Natural killer cell (primary cell): ENCODE measurements at regions not wholly inside any gene's neighbourhood (a gene's known extent, or its start where the extent isn't known, plus 50 kb on each side); places are given as distances from the start of the nearest gene placed in this dataset.

Experiments used
- ATAC-seq, 3 donors: fragments of 150-1000 bp in 2 of 3; fragments of 200-7000 bp in 1 of 3; cut with Tn5 transposase; 1 replicate in 1 of 3; 2 replicates in 2 of 3; pipeline ENCODE4 v1.10.0; 2021; ENCODE audit warnings: mild to moderate bottlenecking in 2 of 3, moderate library complexity in 2 of 3
- DNase-seq, 2 donors: peaks; one replicate each; pipeline versions ENCODE4 v3.0.0 to v3.0.0-alpha.2; 2013 to 2021; ENCODE audit warnings: mixed read lengths in 1 of 2
- H3K27ac ChIP-seq: one replicate; pipeline ENCODE4 v1.5.1; 2013; ENCODE audit warnings: mild to moderate bottlenecking, low read length
- H3K27me3 ChIP-seq: one replicate; pipeline ENCODE4 v1.6.1; 2013; ENCODE audit warnings: low read length; ENCODE audit not compliant: control insufficient read depth, insufficient read depth
- H3K36me3 ChIP-seq: one replicate; pipeline ENCODE4 v1.6.1; 2013; ENCODE audit warnings: low read length; ENCODE audit not compliant: control insufficient read depth, insufficient read depth
- H3K4me1 ChIP-seq: one replicate; pipeline ENCODE4 v1.6.1; 2013; ENCODE audit warnings: low read length; ENCODE audit not compliant: control insufficient read depth, insufficient read depth
- H3K4me3 ChIP-seq: one replicate; pipeline ENCODE4 v1.5.1; 2013; ENCODE audit warnings: low read length
- H3K9me3 ChIP-seq: one replicate; pipeline ENCODE4 v1.6.1; 2013; ENCODE audit warnings: low read length; ENCODE audit not compliant: control insufficient read depth, insufficient read depth
- H3K27ac Mint-ChIP-seq, 2 donors: one replicate each; pipeline ENCODE4 v1.8.0; 2022; ENCODE audit warnings: mild to moderate bottlenecking in 2 of 2, mixed read lengths in 2 of 2, moderate library complexity in 1 of 2
- H3K27me3 Mint-ChIP-seq, 2 donors: one replicate each; pipeline ENCODE4 v1.8.0; 2022; ENCODE audit warnings: low read depth in 2 of 2, mixed read lengths in 2 of 2
- H3K36me3 Mint-ChIP-seq: one replicate; pipeline ENCODE4 v1.8.0; 2022; ENCODE audit warnings: mixed read lengths
- H3K4me1 Mint-ChIP-seq, 2 donors: one replicate each; pipeline ENCODE4 v1.8.0; 2022; ENCODE audit warnings: mixed read lengths in 2 of 2
- H3K4me3 Mint-ChIP-seq: one replicate; pipeline ENCODE4 v1.8.0; 2022; ENCODE audit warnings: mild to moderate bottlenecking, moderate library complexity, mixed read lengths
- H3K9me3 Mint-ChIP-seq, 2 donors: one replicate each; pipeline ENCODE4 v1.8.0; 2022; ENCODE audit warnings: mixed read lengths in 2 of 2
- CTCF ChIP-seq: fragments of 200-600 bp; IDR thresholded peaks from one replicate; pipeline ENCODE4 v1.8.0; 2022; ENCODE audit warnings: antibody characterized with exemption
- WGBS: methylation state at CpG from one replicate; pipeline ENCODE4 v1.1.7; 2013; ENCODE audit warnings: missing lambda C conversion rate; ENCODE audit not compliant: insufficient coverage; 5-methylcytosine and 5-hydroxymethylcytosine counted together
- intact Hi-C: fragments of 100-400 bp; cut with micrococcal nuclease; formaldehyde crosslinking; loops from one replicate; pipeline ENCODE4 v1.14.2; 2022

- 87% methylated on average over 3 of the region's 4 CpGs for WGBS
Measured at GRCh38 chr3:168802766-168803165, 707.0 kb upstream of the GOLIM4 start.

GRCh38 chr3:168801794-168802193, 706.1 kb upstream of the GOLIM4 start:
- no peak overlapping the region for H3K4me3 ChIP-seq
- 86% methylated on average over 1 of the region's 1 CpG for WGBS
- intact Hi-C loops, result no loop called here
- no peaks in the 10 kb centered on the region for H3K27me3 ChIP-seq
- H3K27ac Mint-ChIP-seq, result no peak overlapping the region
- no peaks in the 10 kb centered on the region for H3K36me3 ChIP-seq
- no peaks in the 10 kb centered on the region for H3K4me1 Mint-ChIP-seq
- H3K4me3 Mint-ChIP-seq, result no peak overlapping the region
- H3K4me1 ChIP-seq, result no peaks in the 10 kb centered on the region
- no peak for TF ChIP-seq CTCF
- no peaks in the 10 kb centered on the region for H3K9me3 ChIP-seq
- no peaks in the 10 kb centered on the region for H3K36me3 Mint-ChIP-seq
- H3K27me3 Mint-ChIP-seq, result no peaks in the 10 kb centered on the region
- H3K9me3 Mint-ChIP-seq, result peaks cover 2 to 6% of the 10 kb centered on the region in 2 donors
- no peak for ATAC-seq
- H3K27ac ChIP-seq, result no peak overlapping the region
- no peak for DNase-seq

More at GRCh38 chr3:168802766-168803165, 707.0 kb upstream of the GOLIM4 start:
- Histone ChIP-seq H3K9me3 (no peaks in the 10 kb centered on the region), H3K27ac (no peak overlapping the region), H3K4me1 (no peaks in the 10 kb centered on the region), H3K36me3 (no peaks in the 10 kb centered on the region), H3K4me3 (no peak overlapping the region), H3K27me3 (no peaks in the 10 kb centered on the region)
- ATAC-seq, result no peak
- intact Hi-C loops, result no loop called here
- H3K27ac Mint-ChIP-seq, result no peak overlapping the region
- H3K27me3 Mint-ChIP-seq, result no peaks in the 10 kb centered on the region
- H3K36me3 Mint-ChIP-seq, result no peaks in the 10 kb centered on the region
- TF ChIP-seq CTCF, result no peak
- peaks cover 2 to 6% of the 10 kb centered on the region in 2 donors for H3K9me3 Mint-ChIP-seq
- no peaks in the 10 kb centered on the region for H3K4me1 Mint-ChIP-seq
- H3K4me3 Mint-ChIP-seq, result no peak overlapping the region
- DNase-seq, result no peak

GRCh38 chr3:168796339-168796738, 700.6 kb upstream of the GOLIM4 start:
- no peak for TF ChIP-seq CTCF
- Mint-ChIP-seq H3K36me3 (no peaks in the 10 kb centered on the region), H3K4me3 (no peak overlapping the region), H3K27ac (no peak overlapping the region), H3K27me3 (no peaks in the 10 kb centered on the region), H3K9me3 (peaks cover 2% of the 10 kb centered on the region in 2 donors), H3K4me1 (no peaks in the 10 kb centered on the region)
- intact Hi-C loops, result no loop called here
- Histone ChIP-seq H3K27ac (no peak overlapping the region), H3K36me3 (no peaks in the 10 kb centered on the region), H3K27me3 (no peaks in the 10 kb centered on the region), H3K9me3 (no peaks in the 10 kb centered on the region), H3K4me1 (no peaks in the 10 kb centered on the region), H3K4me3 (no peak overlapping the region)
- ATAC-seq (no peak), DNase-seq (no peak)
- WGBS, result 80% methylated on average over 2 of the region's 3 CpGs

GRCh38 chr3:168794427-168794826, 698.7 kb upstream of the GOLIM4 start:
- ATAC-seq (no peak), DNase-seq (no peak)
- no peak overlapping the region for H3K4me3 Mint-ChIP-seq
- intact Hi-C loops, result no loop called here
- H3K27ac Mint-ChIP-seq, result no peak overlapping the region
- H3K27ac ChIP-seq, result no peak overlapping the region
- H3K4me3 ChIP-seq, result no peak overlapping the region
- TF ChIP-seq CTCF, result no peak
- H3K4me1 Mint-ChIP-seq, result no peaks in the 10 kb centered on the region
- no peaks in the 10 kb centered on the region for H3K27me3 Mint-ChIP-seq
- no peaks in the 10 kb centered on the region for H3K36me3 ChIP-seq
- H3K36me3 Mint-ChIP-seq, result no peaks in the 10 kb centered on the region
- WGBS, result 88% methylated on average over 2 of the region's 2 CpGs
- no peaks in the 10 kb centered on the region for H3K27me3 ChIP-seq
- no peaks in the 10 kb centered on the region for H3K9me3 ChIP-seq
- H3K9me3 Mint-ChIP-seq, result peaks cover 2% of the 10 kb centered on the region in 2 donors
- no peaks in the 10 kb centered on the region for H3K4me1 ChIP-seq
